ENCODE measurements at regions not wholly inside any gene's neighbourhood (a gene's known extent, or its start where the extent isn't known, plus 50 kb on each side); places are given as distances from the start of the nearest gene placed in this dataset.
"Not testable (repeated sequence)": the region's sequence is repeated elsewhere in the genome, so short reads cannot be mapped to it uniquely, and the experiment has no call there.

- DNase-seq (ENCODE audit: low read depth) = no peak
- TF ChIP-seq, protein P1, sequence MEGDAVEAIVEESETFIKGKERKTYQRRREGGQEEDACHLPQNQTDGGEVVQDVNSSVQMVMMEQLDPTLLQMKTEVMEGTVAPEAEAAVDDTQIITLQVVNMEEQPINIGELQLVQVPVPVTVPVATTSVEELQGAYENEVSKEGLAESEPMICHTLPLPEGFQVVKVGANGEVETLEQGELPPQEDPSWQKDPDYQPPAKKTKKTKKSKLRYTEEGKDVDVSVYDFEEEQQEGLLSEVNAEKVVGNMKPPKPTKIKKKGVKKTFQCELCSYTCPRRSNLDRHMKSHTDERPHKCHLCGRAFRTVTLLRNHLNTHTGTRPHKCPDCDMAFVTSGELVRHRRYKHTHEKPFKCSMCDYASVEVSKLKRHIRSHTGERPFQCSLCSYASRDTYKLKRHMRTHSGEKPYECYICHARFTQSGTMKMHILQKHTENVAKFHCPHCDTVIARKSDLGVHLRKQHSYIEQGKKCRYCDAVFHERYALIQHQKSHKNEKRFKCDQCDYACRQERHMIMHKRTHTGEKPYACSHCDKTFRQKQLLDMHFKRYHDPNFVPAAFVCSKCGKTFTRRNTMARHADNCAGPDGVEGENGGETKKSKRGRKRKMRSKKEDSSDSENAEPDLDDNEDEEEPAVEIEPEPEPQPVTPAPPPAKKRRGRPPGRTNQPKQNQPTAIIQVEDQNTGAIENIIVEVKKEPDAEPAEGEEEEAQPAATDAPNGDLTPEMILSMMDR (conservative IDR thresholded peaks at IDR 0.05; ENCODE audit: low read length) = no peak
- H3K4me3 ChIP-seq (ENCODE audit: low read length) = no peak overlapping the region
These were observed 297.5 kb upstream of the SLC16A7 start for GRCh38 chr12:59298296-59298695.

GRCh38 chr12:59294221-59294620 lies 301.6 kb upstream of the SLC16A7 start:
- no peak overlapping the region for H3K4me3 ChIP-seq (ENCODE audit: low read length)
- no peak for DNase-seq (ENCODE audit: low read depth)
- TF ChIP-seq, protein P1 (conservative IDR thresholded peaks at IDR 0.05; ENCODE audit: low read length) = no peak

- TF ChIP-seq, protein P1 (conservative IDR thresholded peaks at IDR 0.05; ENCODE audit: low read length) = no peak
- no peak for DNase-seq (ENCODE audit: low read depth)
- no peak overlapping the region for H3K4me3 ChIP-seq (ENCODE audit: low read length)
These were observed 312.8 kb upstream of the SLC16A7 start for GRCh38 chr12:59282999-59283398.

GRCh38 chr12:59273561-59273960 lies 322.3 kb upstream of the SLC16A7 start:
- not testable (repeated sequence) for DNase-seq (ENCODE audit: low read depth); H3K4me3 ChIP-seq (ENCODE audit: low read length)

DNA sequence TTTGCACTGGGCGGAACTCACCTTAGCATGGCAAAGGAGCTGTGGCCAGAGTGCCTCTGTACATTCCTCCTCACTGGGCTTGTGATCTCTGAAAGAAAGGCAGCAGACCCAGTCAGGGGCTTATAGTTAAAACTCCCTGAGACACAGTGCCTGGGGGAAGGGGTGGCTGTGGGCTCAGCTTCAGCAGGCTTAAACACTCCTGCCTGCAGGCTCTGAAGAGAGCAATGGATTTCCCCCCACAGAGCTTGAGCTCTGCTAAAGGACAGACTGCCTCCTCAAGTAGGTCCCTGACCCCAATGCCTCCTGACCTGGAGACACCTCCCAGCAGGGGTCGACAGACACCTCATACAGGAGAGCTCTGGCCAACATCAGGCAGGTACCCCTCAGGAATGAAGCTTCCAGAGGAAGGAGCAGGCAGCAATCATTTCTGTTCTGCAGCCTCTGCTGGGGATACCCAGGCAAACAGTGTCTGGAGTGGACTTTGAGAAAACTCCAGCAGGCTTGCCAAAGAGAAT lies 327.5 kb upstream of the SLC16A7 start:
- no peak for DNase-seq (ENCODE audit: low read depth)
- TF ChIP-seq, protein P1 (conservative IDR thresholded peaks at IDR 0.05; ENCODE audit: low read length) = no peak
- H3K4me3 ChIP-seq (ENCODE audit: low read length) = no peak overlapping the region

GRCh38 chr12:59260202-59260601 lies 335.6 kb upstream of the SLC16A7 start:
- TF ChIP-seq, protein P1 (conservative IDR thresholded peaks at IDR 0.05; ENCODE audit: low read length) = no peak
- no peak overlapping the region for H3K4me3 ChIP-seq (ENCODE audit: low read length)

GRCh38 chr12:59252731-59253130 lies 332.4 kb upstream of the LRIG3 start:
- DNase-seq (ENCODE audit: low read depth) = no peak
- TF ChIP-seq, protein P1 (conservative IDR thresholded peaks at IDR 0.05; ENCODE audit: low read length) = no peak
- H3K4me3 ChIP-seq (ENCODE audit: low read length) = no peak overlapping the region

More at GRCh38 chr12:59260202-59260601, 335.6 kb upstream of the SLC16A7 start:
- no peak for DNase-seq (ENCODE audit: low read depth)

DNA sequence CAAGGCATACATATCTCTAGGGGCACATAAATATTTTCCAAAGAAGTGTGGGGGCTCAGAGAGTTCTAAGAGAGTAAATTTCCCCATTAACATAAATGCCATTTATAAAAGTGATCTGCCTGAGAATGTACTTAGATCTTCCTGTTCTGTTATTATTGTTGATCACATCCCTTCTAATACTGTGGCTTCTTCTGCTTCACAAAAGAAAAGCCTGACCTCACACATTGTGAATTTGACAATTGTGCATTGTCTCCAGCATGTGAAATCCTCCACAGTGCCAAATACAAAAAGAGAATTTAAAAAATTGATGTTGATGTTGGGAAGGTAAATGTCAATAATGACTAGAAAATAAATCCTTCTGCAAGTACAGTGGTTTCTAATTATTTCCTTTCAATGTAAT lies 330.5 kb upstream of the LRIG3 start:
- TF ChIP-seq, protein P1 (conservative IDR thresholded peaks at IDR 0.05; ENCODE audit: low read length) = no peak
- DNase-seq (ENCODE audit: low read depth) = no peak
- H3K4me3 ChIP-seq (ENCODE audit: low read length) = no peak overlapping the region

Measured in AG10803 (cell line).